Motor neuron (in vitro differentiated cells): ENCODE measurements at regions not wholly inside any gene's neighbourhood (a gene's known extent, or its start where the extent isn't known, plus 50 kb on each side); places are given as distances from the start of the nearest gene placed in this dataset.
A peak's percentile ranks its signal among the peaks of the same experiment; 100 is the strongest.

Source experiments
- ATAC-seq, 8 experiments: fragments of 200-7000 bp; cut with Tn5 transposase; replicated peaks in 6 of 8; 2 replicates each; pipeline ENCODE4 v1.8.0; 2021; ENCODE audit warnings: mild to moderate bottlenecking in 8 of 8, moderate library complexity in 8 of 8
- H3K27ac ChIP-seq, 2 donors: fragments of 250-450 bp; sonication (Bioruptor Pico); 2 replicates each; pipeline ENCODE4 v1.9.0; 2021; ENCODE audit warnings: antibody characterized with exemption in 2 of 2, mild to moderate bottlenecking in 2 of 2, moderate library complexity in 1 of 2
- H3K4me1 ChIP-seq, 2 donors: fragments of 250-450 bp; sonication (Bioruptor Pico); replicated peaks in 1 of 2; 2 replicates each; pipeline ENCODE4 v1.6.1; 2021; ENCODE audit warnings: antibody characterized with exemption in 2 of 2, mild to moderate bottlenecking in 2 of 2, moderate library complexity in 1 of 2
- H3K4me3 ChIP-seq, 5 donors: fragments of 250-450 bp; sonication (Bioruptor Pico); 2 replicates each; pipeline ENCODE4 v1.9.0; 2021; ENCODE audit warnings: antibody characterized with exemption in 5 of 5, mild to moderate bottlenecking in 5 of 5, moderate library complexity in 4 of 5
- WGBS, 10 experiments: fragments of 450-650 bp; shearing (Covaris generic); methylation state at CpG; one replicate each; pipeline ENCODE4 v1.0.0; 2022; 5-methylcytosine and 5-hydroxymethylcytosine counted together
- in situ Hi-C, 9 experiments: fragments of 400-800 bp; cut with MboI; loops; one replicate each; pipeline ENCODE4 v1.15.0; 2021; ENCODE audit warnings: low sequenced_read_pairs in 9 of 9, low pct_unique_long_range_greater_than_20kb in 2 of 9; ENCODE audit not compliant: unreplicated experiment in 9 of 9

DNA sequence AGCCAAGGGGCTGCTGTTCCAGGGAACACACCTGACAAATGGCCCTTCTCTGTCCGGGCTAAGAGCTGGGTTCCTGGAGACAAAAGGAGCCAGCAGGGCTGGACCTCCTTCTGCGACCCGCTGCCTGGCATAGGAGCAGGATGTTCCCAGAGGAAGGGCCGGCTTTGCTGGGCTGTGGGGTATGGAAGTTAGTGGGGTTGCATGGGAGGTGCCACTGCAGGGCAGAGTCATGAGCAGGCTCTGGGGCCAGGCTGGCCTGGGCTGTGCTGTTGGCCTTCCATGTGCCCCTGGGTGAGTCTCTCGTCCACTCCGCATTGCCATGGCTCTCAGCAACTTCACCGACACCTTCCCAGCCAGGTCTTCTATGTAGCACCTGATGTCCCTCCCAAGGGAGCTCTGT, 507.6 kb downstream of the PTPRU start:
- WGBS, 10 experiments: 65 to 100% (median 78%) methylated on average over 1 to 5 of the region's 7 CpGs; no CpG with 5 or more reads in 4 of the 10 experiments
- Histone ChIP-seq H3K4me1 (peaks cover under 1 to 1% of the 10 kb centered on the region in 2 donors), H3K4me3 (no peak overlapping the region), H3K27ac (no peak overlapping the region)
- no peak for ATAC-seq
- in situ Hi-C loops: loop anchor here in 1 of 9 experiments (25.0 kb wide), 1 partner anchor 507 kb away; the partner anchor contains the start of genes MECR and PTPRU

DNA sequence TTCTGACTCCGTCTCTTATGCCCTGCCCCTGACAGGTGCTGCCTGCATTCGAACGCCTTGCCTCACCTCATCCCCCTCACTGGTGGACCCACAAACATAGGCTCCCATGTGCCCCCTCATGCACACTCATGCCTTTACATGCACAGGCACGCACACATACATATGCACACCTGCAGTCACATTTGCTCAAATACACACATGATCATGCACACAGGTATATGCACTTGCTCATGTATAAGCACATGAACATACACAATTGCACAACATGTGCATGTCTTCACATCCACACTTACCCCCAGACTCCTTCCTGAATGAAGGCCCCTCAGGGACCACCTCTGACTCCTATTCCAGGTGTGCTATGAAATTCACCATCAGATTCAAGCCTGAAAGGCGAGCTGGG, 506.9 kb downstream of the PTPRU start:
- in situ Hi-C loops: loop anchor here in 1 of 9 experiments (25.0 kb wide), 1 partner anchor 506 kb away; the partner anchor contains the start of genes MECR and PTPRU
- WGBS, 10 experiments: 57 to 87% (median 74%) methylated on average over 1 to 5 of the region's 5 CpGs; no CpG with 5 or more reads in 2 of the 10 experiments
- Histone ChIP-seq H3K4me3 (no peak overlapping the region), H3K27ac (no peak overlapping the region), H3K4me1 (no peaks in the 10 kb centered on the region)
- ATAC-seq: no peak

DNA sequence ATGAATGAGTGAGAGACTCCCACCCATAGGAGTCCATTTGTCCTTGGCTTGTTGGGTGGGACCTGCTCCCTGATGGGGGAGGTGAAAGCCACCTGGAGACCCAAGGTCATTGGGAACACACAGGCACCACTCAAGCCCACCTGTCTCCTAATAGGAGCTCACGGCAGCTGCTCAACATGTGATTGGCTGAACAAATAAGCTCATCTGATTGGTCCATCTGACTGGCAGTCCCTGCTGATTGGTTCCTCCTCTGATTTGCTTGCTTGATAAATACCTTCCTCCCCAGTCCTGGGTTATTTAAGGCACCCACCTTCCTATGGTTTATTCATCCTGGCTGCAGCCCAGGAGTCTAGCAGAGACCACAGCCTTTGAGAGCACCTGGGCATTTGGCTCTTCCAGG, 502.9 kb downstream of the PTPRU start:
- in situ Hi-C loops: loop anchor here in 1 of 9 experiments (25.0 kb wide), 1 partner anchor 502 kb away; the partner anchor contains the start of genes MECR and PTPRU
- 50 to 100% (median 59%) methylated on average over 1 of the region's 1 CpG; no CpG with 5 or more reads in 4 of the 10 experiments for WGBS, 10 experiments
- Histone ChIP-seq H3K4me3 (no peak overlapping the region), H3K4me1 (no peaks in the 10 kb centered on the region), H3K27ac (no peak overlapping the region)
- no peak for ATAC-seq

DNA sequence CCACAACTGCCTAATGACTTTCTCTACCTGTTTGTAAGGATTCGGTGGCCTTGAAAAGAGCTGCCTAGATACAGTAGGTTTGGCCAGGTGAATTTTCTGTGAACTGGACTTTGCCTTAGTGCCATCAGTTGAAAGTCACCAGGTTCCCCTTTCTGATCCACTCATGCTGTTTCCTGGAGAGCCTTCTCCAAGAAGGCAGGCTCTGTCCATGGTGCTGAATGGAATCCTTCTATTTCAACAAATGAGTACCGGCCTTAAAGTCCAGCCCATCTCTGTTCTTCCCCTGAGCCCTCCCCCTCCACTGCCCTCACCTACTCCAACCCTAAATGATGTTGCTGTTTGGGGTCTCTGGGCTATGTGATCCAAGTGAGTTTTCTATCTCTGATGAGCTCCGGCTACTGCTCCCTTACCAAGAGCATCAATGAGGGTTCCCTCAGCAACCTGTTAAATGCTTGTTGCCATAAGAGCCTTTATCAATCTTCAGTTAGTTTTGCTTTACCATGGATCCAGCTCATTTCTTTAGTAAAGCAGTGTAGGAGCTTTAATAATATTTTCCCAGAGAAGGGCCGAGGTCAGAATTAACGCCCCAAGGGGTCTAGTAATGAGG, 500.4 kb downstream of the PTPRU start:
- WGBS, 10 experiments: 17 to 72% (median 43%) methylated on average over 1 to 5 of the region's 5 CpGs; no CpG with 5 or more reads in 2 of the 10 experiments
- no peak overlapping the region for H3K27ac ChIP-seq
- no peak overlapping the region for H3K4me3 ChIP-seq
- H3K4me1 ChIP-seq: no peaks in the 10 kb centered on the region
- in situ Hi-C loops: loop anchor here in 1 of 9 experiments (25.0 kb wide), 1 partner anchor 499 kb away; the partner anchor contains the start of genes MECR and PTPRU
- peak in 3 of 8 experiments; percentile 25 to 51 (median 49) for ATAC-seq

DNA sequence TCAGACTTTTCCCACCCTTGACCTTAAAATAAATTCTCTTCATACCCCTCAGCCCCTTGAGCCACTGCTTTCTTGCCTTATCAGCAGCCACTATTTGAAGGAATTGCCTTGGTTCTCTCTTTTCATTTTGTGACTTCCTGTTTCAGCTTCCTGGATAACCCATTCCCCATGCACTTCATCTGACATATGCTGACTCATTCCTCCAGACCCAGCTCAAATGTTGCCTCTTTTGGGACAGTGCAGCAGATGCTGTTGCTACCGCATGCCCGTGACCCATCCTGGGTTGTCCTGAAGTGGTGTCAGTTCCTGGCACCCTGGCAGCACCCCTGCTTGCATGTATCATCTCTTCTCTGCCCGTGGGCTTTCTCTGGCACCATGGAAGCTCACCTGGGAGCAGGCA, 496.1 kb downstream of the PTPRU start:
- Histone ChIP-seq H3K4me3 (no peak overlapping the region), H3K4me1 (peaks cover 0 to 12% of the 10 kb centered on the region in 2 donors), H3K27ac (no peak overlapping the region)
- in situ Hi-C loops: loop anchor here in 1 of 9 experiments (25.0 kb wide), 1 partner anchor 495 kb away; the partner anchor contains the start of genes MECR and PTPRU
- no peak for ATAC-seq
- WGBS, 10 experiments: 56 to 100% (median 63%) methylated on average over 1 to 3 of the region's 3 CpGs; no CpG with 5 or more reads in 5 of the 10 experiments

DNA sequence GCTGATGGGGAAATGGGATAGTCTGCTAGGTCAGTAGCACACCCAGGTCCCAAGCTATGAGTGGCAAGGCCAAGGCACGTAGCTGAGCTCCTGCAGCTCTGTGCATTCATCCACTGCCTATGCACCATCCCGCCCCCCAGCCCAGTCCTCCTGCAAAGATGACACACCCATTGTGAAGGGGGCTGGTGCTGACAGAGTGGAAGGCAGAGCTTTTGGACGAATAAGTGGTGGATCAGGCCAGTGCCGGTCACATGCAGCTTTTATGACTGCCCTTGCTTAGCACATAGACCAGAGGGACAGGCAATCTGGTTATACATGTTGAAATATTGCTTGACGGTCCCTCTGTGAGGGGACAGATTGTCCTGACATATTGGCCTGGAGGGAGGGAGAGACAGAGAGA, 494.3 kb downstream of the PTPRU start:
- WGBS, 10 experiments: 0 to 80% (median 40%) methylated on average over 1 to 5 of the region's 5 CpGs; no CpG with 5 or more reads in 3 of the 10 experiments
- ATAC-seq: peak in 7 of 8 experiments; percentile 59 to 95 (median 90)

DNA sequence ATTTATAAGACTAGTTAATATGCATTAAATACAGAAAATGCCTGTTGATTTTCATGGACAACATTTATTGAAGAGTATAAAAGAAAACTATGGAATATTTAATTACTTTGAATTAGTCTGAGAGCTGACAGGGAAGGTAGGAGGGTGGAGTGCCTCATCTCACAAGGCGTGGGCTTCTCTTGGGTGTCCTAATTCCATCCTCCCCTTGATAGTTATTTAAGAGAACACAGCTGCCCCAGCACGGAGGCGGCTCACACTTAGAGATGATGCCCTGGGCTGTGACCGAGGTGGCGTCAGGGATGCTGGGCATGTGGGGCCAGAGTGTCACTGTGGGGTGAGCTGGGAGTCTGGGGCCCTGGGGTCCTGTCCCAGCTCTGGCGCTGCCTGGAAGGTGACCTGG, 493.0 kb downstream of the PTPRU start:
- WGBS, 10 experiments: 0 to 92% (median 72%) methylated on average over 2 to 4 of the region's 6 CpGs; no CpG with 5 or more reads in 5 of the 10 experiments

More for the DNA sequence above, 494.3 kb downstream of the PTPRU start:
- Histone ChIP-seq H3K4me3 (no peak overlapping the region), H3K4me1 (peaks cover 0 to 12% of the 10 kb centered on the region in 2 donors), H3K27ac (peak overlapping the region in 1 of 2 donors; percentile 45)
- in situ Hi-C loops: loop anchor here in 1 of 9 experiments (25.0 kb wide), 1 partner anchor 493 kb away; the partner anchor contains the start of genes MECR and PTPRU

DNA sequence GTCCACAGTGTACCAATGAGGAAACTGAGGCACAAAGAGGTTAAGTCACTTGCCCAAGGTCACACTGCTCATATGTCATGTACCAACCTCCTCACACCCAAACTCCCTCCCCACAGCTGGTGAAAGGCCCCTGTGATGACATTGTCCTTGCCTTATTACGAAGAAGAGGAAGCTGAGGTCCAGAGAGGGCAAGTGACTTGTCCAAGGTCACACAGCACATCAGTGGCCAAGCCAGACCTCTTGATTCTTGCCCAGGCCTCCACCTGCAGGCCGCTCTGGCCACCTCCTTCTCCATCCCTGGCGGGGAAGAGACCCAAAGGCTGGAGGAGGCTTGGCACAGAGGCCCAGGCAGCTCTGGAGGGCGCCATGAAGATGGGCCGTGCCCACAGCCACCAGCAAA, 492.4 kb downstream of the PTPRU start:
- in situ Hi-C loops: loop anchor here in 1 of 9 experiments (25.0 kb wide), 1 partner anchor 491 kb away; the partner anchor contains the start of genes MECR and PTPRU
- 78 to 93% (median 85%) methylated on average over 3 to 5 of the region's 5 CpGs; no CpG with 5 or more reads in 7 of the 10 experiments for WGBS, 10 experiments
- ATAC-seq: no peak
- Histone ChIP-seq H3K4me3 (no peak overlapping the region), H3K27ac (no peak overlapping the region), H3K4me1 (peaks cover 0 to 12% of the 10 kb centered on the region in 2 donors)

More for the DNA sequence above, 493.0 kb downstream of the PTPRU start:
- ATAC-seq: no peak
- Histone ChIP-seq H3K27ac (no peak overlapping the region), H3K4me3 (no peak overlapping the region), H3K4me1 (peaks cover 0 to 12% of the 10 kb centered on the region in 2 donors)
- in situ Hi-C loops: loop anchor here in 1 of 9 experiments (25.0 kb wide), 1 partner anchor 492 kb away; the partner anchor contains the start of genes MECR and PTPRU

DNA sequence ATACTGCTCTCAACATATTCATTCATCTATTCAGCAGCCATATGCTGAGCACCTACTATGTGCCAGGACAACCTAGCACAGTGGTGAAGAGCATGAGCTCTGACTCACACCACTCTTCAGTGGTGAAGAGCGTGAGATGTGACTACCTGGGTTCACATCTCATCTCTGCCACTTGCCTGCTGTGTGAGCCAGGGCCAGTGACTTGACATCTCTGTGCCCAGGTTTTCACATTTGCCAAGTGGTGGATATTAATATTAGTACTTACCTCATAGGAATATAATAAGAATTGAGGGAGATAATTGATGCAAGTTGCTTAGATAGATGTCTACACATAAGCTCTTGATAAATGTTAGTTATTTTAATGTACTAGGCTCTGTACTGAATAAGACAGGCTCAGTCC, 488.9 kb downstream of the PTPRU start:
- 14 to 88% methylated on average over 1 of the region's 1 CpG; no CpG with 5 or more reads in 8 of the 10 experiments for WGBS, 10 experiments
- in situ Hi-C loops: loop anchor here in 1 of 9 experiments (25.0 kb wide), 1 partner anchor 488 kb away; the partner anchor contains the start of genes MECR and PTPRU
- ATAC-seq: no peak
- H3K4me1 ChIP-seq: peaks cover 0 to 2% of the 10 kb centered on the region in 2 donors
- H3K4me3 ChIP-seq: no peak overlapping the region
- H3K27ac ChIP-seq: no peak overlapping the region

DNA sequence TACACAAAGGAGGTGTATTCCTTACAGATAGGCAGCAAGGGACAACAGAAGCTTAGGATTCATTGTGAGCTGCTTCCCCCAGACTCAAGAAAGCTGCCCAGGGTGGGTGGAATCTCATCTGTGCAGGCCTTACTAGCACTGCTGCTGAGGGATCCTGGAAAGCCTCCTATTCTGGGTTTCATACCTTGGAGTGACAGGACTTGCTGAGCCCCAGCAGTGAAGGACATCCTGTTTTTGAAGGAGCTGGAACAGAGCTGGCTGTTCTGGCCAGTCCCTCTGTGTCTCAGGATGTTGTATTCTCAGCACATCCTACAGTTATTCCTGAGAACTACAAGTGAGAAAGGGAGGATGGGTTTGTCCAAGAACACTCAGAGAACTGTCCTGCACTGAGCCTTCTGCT, 486.3 kb downstream of the PTPRU start:
- Histone ChIP-seq H3K27ac (no peak overlapping the region), H3K4me3 (no peak overlapping the region), H3K4me1 (no peaks in the 10 kb centered on the region)
- in situ Hi-C loops: loop anchor here in 1 of 9 experiments (25.0 kb wide), 1 partner anchor 365 kb away; no protein-coding TSS in a partner anchor
- no peak for ATAC-seq

DNA sequence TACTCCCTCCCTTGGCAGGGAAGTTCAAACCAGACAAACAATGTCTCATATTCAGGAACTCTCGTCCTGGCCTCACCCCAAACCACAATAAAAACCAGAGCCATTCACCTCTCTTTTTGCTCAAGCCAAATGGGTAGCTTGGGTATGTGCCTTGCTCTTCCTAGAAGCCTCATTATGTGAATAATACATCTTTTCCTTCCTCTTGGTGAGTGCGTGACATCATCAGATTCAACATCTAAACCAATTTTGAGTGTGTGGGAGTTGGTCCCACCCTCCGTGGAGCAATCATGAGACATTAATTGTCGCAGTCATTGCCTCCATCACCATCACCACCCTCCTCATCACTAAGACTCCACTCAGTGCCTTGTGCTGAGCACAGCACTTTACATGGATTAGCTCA, 482.9 kb downstream of the PTPRU start:
- ATAC-seq: no peak
- in situ Hi-C loops: loop anchor here in 1 of 9 experiments (25.0 kb wide), 1 partner anchor 368 kb away; no protein-coding TSS in a partner anchor
- Histone ChIP-seq H3K4me1 (peaks cover 0 to 9% of the 10 kb centered on the region in 2 donors), H3K4me3 (no peak overlapping the region), H3K27ac (no peak overlapping the region)
- whole genome bisulfite sequencing, 10 experiments: 0 to 65% (median 50%) methylated on average over 1 to 3 of the region's 4 CpGs; no CpG with 5 or more reads in 4 of the 10 experiments

DNA sequence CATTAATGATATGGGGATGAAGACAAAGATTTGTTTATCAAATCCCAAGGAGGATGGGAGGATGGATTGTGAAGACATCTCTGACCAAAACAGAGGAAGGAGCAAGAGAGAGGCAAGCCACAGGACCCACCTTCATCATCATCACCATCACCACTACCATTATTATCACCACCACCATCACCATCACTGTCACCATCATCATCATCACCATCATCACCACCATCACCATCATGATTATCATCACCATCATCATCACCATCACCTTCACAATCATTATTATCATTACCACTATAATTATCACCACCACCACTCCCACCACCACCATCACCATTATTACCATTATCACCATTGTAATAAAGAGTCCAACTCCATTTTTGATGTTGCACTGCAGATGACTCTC, 482.5 kb downstream of the PTPRU start:
- H3K4me3 ChIP-seq: no peak overlapping the region
- in situ Hi-C loops: loop anchor here in 1 of 9 experiments (25.0 kb wide), 1 partner anchor 369 kb away; no protein-coding TSS in a partner anchor
- no peak overlapping the region for H3K27ac ChIP-seq
- H3K4me1 ChIP-seq: peaks cover 0 to 9% of the 10 kb centered on the region in 2 donors
- no peak for ATAC-seq

DNA sequence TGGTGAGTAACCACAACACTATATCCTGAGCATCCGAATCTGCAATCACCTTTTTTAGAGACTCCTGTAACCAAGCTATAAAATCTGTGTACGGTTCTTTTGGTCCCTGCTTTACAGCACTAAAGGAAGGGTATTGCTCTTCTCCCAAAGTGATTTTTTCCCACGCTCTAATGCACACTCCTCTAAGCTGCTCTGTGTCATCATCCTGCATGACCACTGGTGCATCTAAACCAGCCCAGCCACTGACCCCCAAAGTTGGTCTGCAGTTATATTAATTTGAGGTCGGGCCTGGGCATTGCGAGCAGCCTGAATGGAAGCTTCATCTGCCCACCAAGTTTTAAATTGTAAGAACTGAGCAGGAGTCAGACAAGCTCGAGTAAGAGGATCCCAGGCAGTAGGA, 480.0 kb downstream of the PTPRU start:
- Histone ChIP-seq H3K27ac (no peak overlapping the region), H3K4me1 (peaks cover 0 to 16% of the 10 kb centered on the region in 2 donors), H3K4me3 (no peak overlapping the region)
- in situ Hi-C loops: loop anchor here in 1 of 9 experiments (25.0 kb wide), 1 partner anchor 371 kb away; no protein-coding TSS in a partner anchor
- 40 to 80% (median 61%) methylated on average over 1 to 5 of the region's 6 CpGs; no CpG with 5 or more reads in 3 of the 10 experiments for whole genome bisulfite sequencing, 10 experiments
- no peak for ATAC-seq
